Vagina (tissue), 2 donors: ENCODE measurements at regions not wholly inside any gene's neighbourhood (a gene's known extent, or its start where the extent isn't known, plus 50 kb on each side); places are given as distances from the start of the nearest gene placed in this dataset.

ENCODE experiments used
- DNase-seq, 2 donors: peaks; one replicate each; pipeline ENCODE4 v3.0.0-alpha.2; 2017; ENCODE audit errors: extremely low spot score in 2 of 2
- H3K27ac ChIP-seq: fragments of 200-600 bp; sonication (generic); one replicate; pipeline ENCODE4 v1.5.1; 2019
- H3K27me3 ChIP-seq: fragments of 200-600 bp; sonication (generic); one replicate; pipeline ENCODE4 v1.5.1; 2019
- H3K36me3 ChIP-seq, 2 donors: fragments of 200-600 bp; sonication (generic); one replicate each; pipeline ENCODE4 v1.5.1; 2017 to 2019
- H3K4me1 ChIP-seq: fragments of 200-600 bp; sonication (generic); one replicate; pipeline ENCODE4 v1.5.1; 2019
- H3K4me3 ChIP-seq, 2 donors: fragments of 200-600 bp; sonication (generic); 1 replicate in 1 of 2; 2 replicates in 1 of 2; pipeline ENCODE4 v1.5.1; 2016 to 2019
- H3K9me3 ChIP-seq: fragments of 200-600 bp; sonication (generic); one replicate; pipeline ENCODE4 v1.5.1; 2019
- CTCF ChIP-seq, 3 experiments: fragments of 450-650 bp in 2 of 3; fragments of 200-600 bp in 1 of 3; sonication (generic) in 1 of 3; IDR thresholded peaks; one replicate each; pipeline ENCODE4 v1.5.1; 2017 to 2019; ENCODE audit warnings: antibody characterized with exemption in 3 of 3, mild to moderate bottlenecking in 2 of 3, moderate library complexity in 2 of 3
- POLR2A ChIP-seq, 2 donors: fragments of 450-650 bp; IDR thresholded peaks; one replicate each; pipeline ENCODE4 v1.6.1; 2017; ENCODE audit warnings: antibody characterized with exemption in 2 of 2, mild to moderate bottlenecking in 2 of 2, moderate library complexity in 2 of 2
- POLR2AphosphoS5 ChIP-seq, 2 donors: sonication (generic); formaldehyde crosslinking; IDR thresholded peaks; one replicate each; pipeline ENCODE4 v1.9.0; 2017; ENCODE audit warnings: antibody characterized with exemption in 2 of 2, mild to moderate bottlenecking in 2 of 2, low read depth in 1 of 2; ENCODE audit not compliant: insufficient read depth in 1 of 2
- intact Hi-C: fragments of 100-400 bp; cut with DNase I; formaldehyde crosslinking; loops from one replicate; pipeline ENCODE4 v1.15.1; 2023

DNA sequence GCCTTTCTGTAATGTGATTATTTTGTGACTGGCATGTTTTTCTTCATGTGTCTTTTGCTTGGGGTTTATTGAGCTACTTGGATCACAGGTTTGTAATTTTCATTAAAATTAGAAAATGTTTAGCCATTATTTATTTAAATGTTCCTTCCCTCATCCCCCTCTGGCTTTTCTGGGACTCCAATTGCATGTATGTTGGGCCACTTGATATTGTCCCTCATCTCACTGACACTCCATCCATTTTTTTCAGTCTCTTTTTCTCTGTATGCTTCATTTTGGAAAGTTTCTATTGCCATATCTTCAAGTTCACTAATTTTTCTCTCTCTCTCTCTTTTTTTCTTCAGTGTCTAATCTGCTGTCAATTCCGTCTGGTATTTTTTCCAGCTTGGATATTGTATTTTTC lies 390.1 kb downstream of the PRDM2 start:
- Histone ChIP-seq H3K27me3 (no peaks in the 10 kb centered on the region), H3K4me3 (no peak overlapping the region), H3K4me1 (no peaks in the 10 kb centered on the region), H3K27ac (no peak overlapping the region), H3K36me3 (no peaks in the 10 kb centered on the region), H3K9me3 (no peaks in the 10 kb centered on the region)
- DNase-seq: no peak
- no peak for TF ChIP-seq POLR2A (IDR thresholded peaks at IDR 0.05)
- TF ChIP-seq CTCF (IDR thresholded peaks at IDR 0.05): no peak
- TF ChIP-seq POLR2AphosphoS5 (IDR thresholded peaks at IDR 0.05; ENCODE audit: insufficient read depth in 1 of 2, low read depth in 1 of 2): no peak
- intact Hi-C loops: no loop called here

- DNase-seq: no peak
- intact Hi-C loops: no loop called here
- TF ChIP-seq POLR2AphosphoS5 (IDR thresholded peaks at IDR 0.05; ENCODE audit: insufficient read depth in 1 of 2, low read depth in 1 of 2) (no peak), POLR2A (IDR thresholded peaks at IDR 0.05) (no peak), CTCF (IDR thresholded peaks at IDR 0.05) (no peak)
- H3K27ac ChIP-seq: no peak overlapping the region
- H3K27me3 ChIP-seq: no peaks in the 10 kb centered on the region
- H3K36me3 ChIP-seq: no peaks in the 10 kb centered on the region
- H3K4me3 ChIP-seq: no peak overlapping the region
- no peaks in the 10 kb centered on the region for H3K9me3 ChIP-seq
- H3K4me1 ChIP-seq: no peaks in the 10 kb centered on the region
Observed at GRCh38 chr1:14090531-14090930, 390.5 kb downstream of the PRDM2 start.

DNA sequence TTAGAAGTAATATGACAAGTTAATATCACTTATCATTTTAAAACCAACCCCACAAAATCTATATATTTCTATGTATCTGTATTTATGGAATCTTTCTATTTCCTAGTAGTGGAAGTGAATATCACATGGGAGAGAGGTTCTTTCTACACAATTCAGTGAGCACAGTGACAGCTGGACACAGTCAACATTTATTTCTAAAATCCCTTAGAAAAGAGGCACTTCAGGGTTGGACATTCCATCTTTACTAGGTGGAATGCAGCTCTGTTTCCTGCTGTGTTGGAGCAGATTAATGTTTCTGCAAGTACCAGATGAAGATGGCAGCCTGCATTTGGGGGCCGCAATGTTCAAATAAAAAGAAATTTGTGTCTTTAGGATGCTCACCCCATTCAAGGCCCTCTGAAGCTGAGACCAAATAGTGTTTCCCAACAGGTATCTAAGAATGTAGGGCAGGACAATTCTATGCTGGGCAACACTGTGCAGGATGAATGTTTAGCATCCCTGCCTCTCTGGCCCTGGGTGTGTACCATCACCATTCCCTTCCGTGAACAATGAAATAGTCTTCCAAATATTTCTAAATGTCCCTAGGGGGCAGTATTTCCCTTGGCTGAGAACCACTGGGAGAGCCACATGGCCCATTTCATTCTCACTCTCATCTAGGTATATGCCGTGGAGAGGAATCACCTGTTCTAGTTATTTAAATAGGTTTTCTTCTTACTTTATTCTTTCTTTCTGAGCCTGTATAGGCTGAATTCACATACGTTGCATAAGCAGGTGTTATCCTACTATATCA lies 394.8 kb downstream of the PRDM2 start:
- Histone ChIP-seq H3K4me1 (no peaks in the 10 kb centered on the region), H3K27ac (no peak overlapping the region), H3K4me3 (no peak overlapping the region), H3K36me3 (no peaks in the 10 kb centered on the region), H3K27me3 (no peaks in the 10 kb centered on the region), H3K9me3 (no peaks in the 10 kb centered on the region)
- intact Hi-C loops: no loop called here
- peak in 1 of 2 donors; percentile 25 for DNase-seq
- no peak for TF ChIP-seq POLR2AphosphoS5 (IDR thresholded peaks at IDR 0.05; ENCODE audit: insufficient read depth in 1 of 2, low read depth in 1 of 2)
- TF ChIP-seq POLR2A (IDR thresholded peaks at IDR 0.05): no peak
- no peak for TF ChIP-seq CTCF (IDR thresholded peaks at IDR 0.05)

DNA sequence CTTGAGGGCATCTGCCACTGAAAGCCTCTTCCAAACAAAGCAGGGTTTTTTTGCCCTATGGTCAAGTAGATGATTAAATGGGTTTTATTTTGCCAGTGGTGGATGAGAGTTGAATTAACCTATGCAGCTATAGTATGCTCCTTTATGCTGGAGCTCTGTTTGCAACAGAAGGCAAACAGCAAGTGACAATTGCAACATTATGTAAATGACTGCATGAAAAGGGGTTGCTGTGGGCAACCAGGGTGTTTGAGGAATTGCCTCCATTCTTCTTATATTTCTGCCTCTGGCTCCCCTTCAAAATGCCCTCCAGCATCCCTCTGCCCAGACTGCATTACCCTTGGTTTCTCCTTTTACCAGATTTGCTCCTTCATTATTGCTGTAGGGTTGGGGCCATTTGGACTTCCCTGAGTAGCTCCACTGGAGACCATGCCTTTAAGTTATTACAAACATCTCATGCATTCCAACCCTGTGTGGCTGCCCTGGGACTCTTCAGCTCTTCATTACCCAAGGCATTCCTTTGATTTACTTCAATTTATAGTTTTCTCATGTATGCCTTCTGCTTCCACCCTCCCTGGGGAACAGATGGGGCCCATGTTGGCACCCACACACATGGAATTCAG lies 398.4 kb downstream of the PRDM2 start:
- Histone ChIP-seq H3K36me3 (no peaks in the 10 kb centered on the region), H3K27ac (no peak overlapping the region), H3K4me3 (no peak overlapping the region), H3K9me3 (no peaks in the 10 kb centered on the region), H3K27me3 (no peaks in the 10 kb centered on the region), H3K4me1 (no peaks in the 10 kb centered on the region)
- TF ChIP-seq CTCF (IDR thresholded peaks at IDR 0.05): no peak
- no peak for TF ChIP-seq POLR2A (IDR thresholded peaks at IDR 0.05)
- TF ChIP-seq POLR2AphosphoS5 (IDR thresholded peaks at IDR 0.05; ENCODE audit: insufficient read depth in 1 of 2, low read depth in 1 of 2): no peak
- DNase-seq: peak in 1 of 2 donors; percentile 25
- intact Hi-C loops: no loop called here

GRCh38 chr1:14100444-14100843 lies 400.5 kb downstream of the PRDM2 start:
- intact Hi-C loops: no loop called here
- Histone ChIP-seq H3K4me3 (no peak overlapping the region), H3K9me3 (no peaks in the 10 kb centered on the region), H3K27me3 (no peaks in the 10 kb centered on the region), H3K4me1 (no peaks in the 10 kb centered on the region), H3K27ac (no peak overlapping the region), H3K36me3 (no peaks in the 10 kb centered on the region)
- DNase-seq: peak in 1 of 2 donors; percentile 64
- TF ChIP-seq CTCF (IDR thresholded peaks at IDR 0.05) (no peak), POLR2A (IDR thresholded peaks at IDR 0.05) (no peak), POLR2AphosphoS5 (IDR thresholded peaks at IDR 0.05; ENCODE audit: insufficient read depth in 1 of 2, low read depth in 1 of 2) (no peak)
